ENCODE measurements at regions not wholly inside any gene's neighbourhood (a gene's known extent, or its start where the extent isn't known, plus 50 kb on each side); places are given as distances from the start of the nearest gene placed in this dataset.

GRCh38 chr22:27029584-27030130 lies 372.3 kb downstream of the MIAT start:
- TF ChIP-seq EZH2 (IDR thresholded peaks at IDR 0.05; ENCODE audit: low read depth, low read length, severe bottlenecking) (no peak), CBX8 (IDR thresholded peaks at IDR 0.05; ENCODE audit: borderline replicate concordance, low read depth, low read length) (no peak), POLR2A (IDR thresholded peaks at IDR 0.05; ENCODE audit: control extremely low read depth in 1 of 2, low read depth in 2 of 2, low read length in 2 of 2) (no peak), CTCF (IDR thresholded peaks at IDR 0.05; ENCODE audit: control extremely low read depth in 1 of 3, insufficient read depth in 1 of 3, low read depth in 1 of 3, low read length in 3 of 3) (peak in 2 of 3 experiments; percentile 35 to 36; a peak in 2 of 4 replicates), EP300 (IDR thresholded peaks at IDR 0.05; ENCODE audit: borderline replicate concordance in 1 of 2, low read depth in 2 of 2, low read length in 2 of 2) (no peak), SP2 (IDR thresholded peaks at IDR 0.05; ENCODE audit: low read length) (no peak), JUN (IDR thresholded peaks at IDR 0.05; ENCODE audit: low read depth, low read length) (no peak), TAF1 (IDR thresholded peaks at IDR 0.05; ENCODE audit: low read depth, low read length) (no peak), MAFK (IDR thresholded peaks at IDR 0.05; ENCODE audit: low read depth, low read length) (no peak), GABPA (IDR thresholded peaks at IDR 0.05; ENCODE audit: borderline replicate concordance, insufficient read depth, low read length) (no peak), YY1 (IDR thresholded peaks at IDR 0.05; ENCODE audit: low read depth, low read length) (no peak), RBBP5 (IDR thresholded peaks at IDR 0.05; ENCODE audit: borderline replicate concordance, low read depth, low read length) (no peak)
- TF ChIP-seq, protein P1, sequence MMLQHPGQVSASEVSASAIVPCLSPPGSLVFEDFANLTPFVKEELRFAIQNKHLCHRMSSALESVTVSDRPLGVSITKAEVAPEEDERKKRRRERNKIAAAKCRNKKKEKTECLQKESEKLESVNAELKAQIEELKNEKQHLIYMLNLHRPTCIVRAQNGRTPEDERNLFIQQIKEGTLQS (IDR thresholded peaks at IDR 0.05; ENCODE audit: insufficient read depth, low read depth, low read length): no peak
- TF ChIP-seq, protein P2, sequence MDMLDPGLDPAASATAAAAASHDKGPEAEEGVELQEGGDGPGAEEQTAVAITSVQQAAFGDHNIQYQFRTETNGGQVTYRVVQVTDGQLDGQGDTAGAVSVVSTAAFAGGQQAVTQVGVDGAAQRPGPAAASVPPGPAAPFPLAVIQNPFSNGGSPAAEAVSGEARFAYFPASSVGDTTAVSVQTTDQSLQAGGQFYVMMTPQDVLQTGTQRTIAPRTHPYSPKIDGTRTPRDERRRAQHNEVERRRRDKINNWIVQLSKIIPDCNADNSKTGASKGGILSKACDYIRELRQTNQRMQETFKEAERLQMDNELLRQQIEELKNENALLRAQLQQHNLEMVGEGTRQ (IDR thresholded peaks at IDR 0.05; ENCODE audit: low read length): no peak

All from H1 (cell line).